LNCAP (cell line): ENCODE measurements at regions not wholly inside any gene's neighbourhood (a gene's known extent, or its start where the extent isn't known, plus 50 kb on each side); places are given as distances from the start of the nearest gene placed in this dataset.

Source experiments
- TF ChIP-seq, protein P1 (sequence below): fragments of 450-650 bp; IDR thresholded peaks from 2 replicates; pipeline ENCODE4 v1.5.1; 2017; ENCODE audit warnings: mild to moderate bottlenecking

DNA sequence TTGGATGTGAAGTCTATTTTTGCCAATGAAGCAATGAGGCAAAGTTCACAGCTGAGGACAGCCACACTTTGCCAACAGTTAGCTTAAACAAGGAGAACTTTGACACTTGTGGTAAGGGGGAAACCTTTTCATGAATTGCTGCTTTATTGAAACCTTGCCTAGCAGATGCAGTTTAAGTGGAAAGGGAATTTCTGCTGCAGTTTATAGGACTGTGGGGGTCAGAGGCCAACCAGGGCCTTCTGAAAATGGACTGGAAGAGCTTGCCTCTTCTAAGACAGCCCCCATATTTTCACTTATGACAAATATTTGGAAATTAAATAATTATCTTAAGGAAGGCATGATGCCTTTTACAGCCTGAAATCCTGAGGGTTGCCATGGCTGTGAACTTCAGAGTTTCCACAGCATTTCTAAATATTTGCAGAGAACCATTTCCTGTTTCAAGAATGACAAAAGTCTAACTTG lies 550.3 kb downstream of the RAB28 start:
- TF ChIP-seq, protein P1, sequence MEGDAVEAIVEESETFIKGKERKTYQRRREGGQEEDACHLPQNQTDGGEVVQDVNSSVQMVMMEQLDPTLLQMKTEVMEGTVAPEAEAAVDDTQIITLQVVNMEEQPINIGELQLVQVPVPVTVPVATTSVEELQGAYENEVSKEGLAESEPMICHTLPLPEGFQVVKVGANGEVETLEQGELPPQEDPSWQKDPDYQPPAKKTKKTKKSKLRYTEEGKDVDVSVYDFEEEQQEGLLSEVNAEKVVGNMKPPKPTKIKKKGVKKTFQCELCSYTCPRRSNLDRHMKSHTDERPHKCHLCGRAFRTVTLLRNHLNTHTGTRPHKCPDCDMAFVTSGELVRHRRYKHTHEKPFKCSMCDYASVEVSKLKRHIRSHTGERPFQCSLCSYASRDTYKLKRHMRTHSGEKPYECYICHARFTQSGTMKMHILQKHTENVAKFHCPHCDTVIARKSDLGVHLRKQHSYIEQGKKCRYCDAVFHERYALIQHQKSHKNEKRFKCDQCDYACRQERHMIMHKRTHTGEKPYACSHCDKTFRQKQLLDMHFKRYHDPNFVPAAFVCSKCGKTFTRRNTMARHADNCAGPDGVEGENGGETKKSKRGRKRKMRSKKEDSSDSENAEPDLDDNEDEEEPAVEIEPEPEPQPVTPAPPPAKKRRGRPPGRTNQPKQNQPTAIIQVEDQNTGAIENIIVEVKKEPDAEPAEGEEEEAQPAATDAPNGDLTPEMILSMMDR: no peak

DNA sequence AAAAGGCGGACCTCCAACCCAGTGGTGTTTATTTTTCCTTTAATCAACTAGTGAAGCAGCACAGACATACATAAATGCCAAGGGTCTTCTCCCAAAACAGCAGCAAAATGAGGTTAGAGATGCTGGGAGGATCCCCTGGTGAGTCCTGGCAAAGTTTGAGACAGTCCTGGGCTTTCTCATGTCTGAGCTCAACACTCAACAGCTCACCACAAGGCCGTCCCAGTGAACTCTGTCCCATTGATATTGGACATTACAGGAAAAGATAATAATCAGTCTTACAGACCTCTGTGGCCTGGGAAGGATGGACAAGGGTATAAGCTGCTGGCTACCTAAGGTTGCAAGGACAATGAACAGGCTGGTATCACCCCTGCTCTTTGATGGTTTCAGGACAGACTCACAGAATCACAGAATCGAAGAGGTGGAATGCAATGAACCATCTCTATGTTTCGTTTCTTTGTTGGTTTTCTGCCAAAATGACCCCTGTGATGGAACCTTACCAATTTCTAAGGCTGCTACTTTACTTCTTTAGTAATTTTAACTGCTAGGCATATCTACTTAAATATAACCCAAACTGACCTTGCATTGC lies 551.8 kb downstream of the RAB28 start:
- TF ChIP-seq, protein P1: no peak

DNA sequence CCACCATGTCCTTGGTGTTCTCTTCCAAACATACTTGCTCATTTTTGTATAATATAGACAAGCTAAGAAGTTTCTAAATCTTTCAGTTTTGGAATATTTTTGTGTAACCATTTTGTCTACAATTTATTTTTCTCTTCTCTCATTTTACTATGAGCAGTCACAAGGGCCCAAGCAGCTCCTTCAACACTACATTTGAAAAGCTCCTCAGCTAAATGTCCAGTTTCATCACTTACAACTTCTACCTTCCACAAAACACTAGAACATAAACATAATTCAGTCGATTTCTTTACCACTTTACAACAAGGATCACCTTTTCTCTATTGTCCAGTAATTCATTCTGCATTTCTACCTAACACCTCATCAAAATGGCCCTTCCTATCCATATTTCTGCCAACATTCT lies 554.4 kb downstream of the RAB28 start:
- TF ChIP-seq, protein P1: no peak

DNA sequence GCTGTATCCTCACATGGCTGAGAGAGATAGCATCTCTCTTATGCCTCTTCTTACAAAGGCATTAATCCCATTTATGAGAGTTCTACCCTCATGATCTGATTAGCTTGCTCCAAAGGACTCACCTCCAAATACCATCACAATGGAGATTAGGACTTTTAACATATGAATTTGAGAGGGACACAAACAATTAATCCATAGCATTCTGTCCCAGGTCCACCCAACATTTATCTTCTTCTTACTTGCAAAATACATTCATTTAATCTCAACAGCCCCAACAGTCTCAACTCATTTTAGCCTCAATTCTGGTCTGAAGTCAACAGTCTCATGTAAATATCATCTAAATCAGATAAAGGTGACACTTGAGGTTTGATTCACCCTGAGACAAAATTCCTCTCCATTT lies 555.4 kb downstream of the RAB28 start:
- TF ChIP-seq, protein P1: no peak

DNA sequence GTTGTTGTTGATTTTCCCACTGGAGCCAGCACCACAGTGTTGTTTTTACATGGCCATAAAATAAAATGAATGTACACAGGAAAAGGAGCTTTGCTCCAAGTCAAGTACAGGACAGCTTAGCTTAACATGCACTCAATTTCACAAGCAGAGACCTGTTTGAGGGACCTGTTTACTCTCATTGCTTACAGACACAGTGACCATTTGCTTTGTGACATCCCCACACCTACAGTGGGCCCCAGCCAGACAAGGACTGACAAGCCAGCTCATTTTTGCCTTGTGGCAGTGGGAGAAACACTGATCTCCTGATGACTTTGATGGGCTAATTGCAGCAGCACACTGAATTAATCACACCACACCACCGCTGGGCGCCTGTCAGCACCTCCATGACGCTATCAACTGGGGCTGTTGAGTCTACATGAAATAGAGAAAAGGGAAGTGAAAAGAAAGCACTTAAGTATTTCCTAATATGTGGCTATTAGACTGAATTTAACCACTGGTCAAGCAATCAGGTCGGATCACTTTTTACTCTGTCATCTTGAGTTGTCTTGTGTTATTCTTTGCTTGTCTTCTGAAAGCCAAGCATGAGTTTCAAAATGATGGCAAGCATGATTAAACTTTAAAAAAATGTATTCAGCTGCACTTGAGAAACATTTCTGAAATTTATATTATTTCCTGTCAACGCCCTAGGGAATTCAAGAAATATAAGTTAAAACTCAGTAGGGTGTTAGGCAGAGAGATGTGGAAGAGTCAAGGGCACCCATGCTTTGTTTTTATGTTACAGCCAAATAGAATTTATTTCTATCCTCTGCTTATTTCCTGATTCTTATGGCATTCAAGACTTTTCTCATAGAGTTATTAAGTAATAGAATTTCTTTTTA lies 557.7 kb downstream of the RAB28 start:
- TF ChIP-seq, protein P1: no peak

DNA sequence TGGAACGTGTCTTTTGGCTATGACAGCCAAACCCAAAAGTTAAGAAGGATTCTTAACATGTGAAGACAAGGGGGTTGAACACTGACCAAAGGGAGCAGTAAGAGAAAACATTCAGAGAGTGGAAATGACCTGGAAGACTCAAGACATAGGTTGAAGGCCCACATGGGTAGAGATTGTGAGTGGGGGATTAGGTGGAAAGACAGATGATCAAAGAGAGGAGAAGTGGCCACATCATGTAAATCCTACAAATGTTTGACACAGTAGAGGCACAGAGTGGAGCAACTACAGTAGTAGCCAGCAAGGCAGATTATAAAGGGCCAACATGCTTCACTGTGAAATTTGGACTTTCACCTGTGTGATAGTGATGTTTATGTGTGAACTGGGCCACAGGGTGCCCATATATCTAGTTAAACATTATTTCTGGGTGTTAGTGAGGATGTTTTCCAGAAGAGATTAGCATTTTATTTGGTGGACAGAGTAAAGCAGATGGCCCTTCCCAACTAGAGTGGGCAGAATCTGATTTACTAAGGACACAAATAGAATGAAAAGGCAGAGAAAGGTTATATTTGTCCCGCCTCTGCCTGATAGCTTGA lies 559.3 kb downstream of the RAB28 start:
- TF ChIP-seq, protein P1: no peak

DNA sequence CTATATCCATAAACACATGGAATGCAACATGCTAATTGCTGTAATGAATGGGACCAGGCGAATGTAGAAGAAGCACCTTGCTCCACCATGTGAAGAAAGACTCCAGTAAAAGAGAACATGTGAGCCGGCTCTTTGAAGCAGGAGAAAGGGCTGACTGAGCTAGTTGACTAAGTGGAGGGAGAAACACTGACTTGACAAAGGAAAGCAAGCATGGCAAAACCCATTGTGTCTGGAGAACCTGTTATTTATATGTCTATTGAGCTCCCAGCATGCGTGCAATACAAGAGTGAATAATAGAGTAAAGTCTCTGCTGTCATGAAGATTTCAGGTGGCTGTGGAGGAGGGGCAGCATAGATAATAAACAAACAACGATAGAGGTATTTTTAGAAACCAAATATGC lies 559.9 kb downstream of the RAB28 start:
- TF ChIP-seq, protein P1: no peak
